ENCODE measurements at regions not wholly inside any gene's neighbourhood (a gene's known extent, or its start where the extent isn't known, plus 50 kb on each side); places are given as distances from the start of the nearest gene placed in this dataset.
"Not testable (repeated sequence)": the region's sequence is repeated elsewhere in the genome, so short reads cannot be mapped to it uniquely, and the experiment has no call there.

GRCh38 chr6:92243315-92243714 is 1176.0 kb downstream of the EPHA7 start:
- Mint-ChIP-seq H3K9me3 (peaks cover 0 to 10% (median 4%) of the 10 kb centered on the region in 9 donors), H3K36me3 (no peaks in the 10 kb centered on the region), H3K4me1 (no peaks in the 10 kb centered on the region), H3K27ac (no peak overlapping the region), H3K27me3 (no peaks in the 10 kb centered on the region), H3K4me3 (no peak overlapping the region)
- POLR2A ChIA-PET, result no interaction called here
- ATAC-seq, result no peak
- no peak for DNase-seq

- Mint-ChIP-seq H3K4me1 (no peaks in the 10 kb centered on the region), H3K27ac (no peak overlapping the region), H3K27me3 (no peaks in the 10 kb centered on the region), H3K36me3 (peaks cover 0 to 4% (median 0%) of the 10 kb centered on the region in 3 donors), H3K4me3 (no peak overlapping the region), H3K9me3 (peaks cover 5 to 24% (median 9%) of the 10 kb centered on the region in 9 donors)
- ATAC-seq (no peak), DNase-seq (no peak)
- POLR2A ChIA-PET, result no interaction called here
Measured at GRCh38 chr6:92231171-92231701, 1188.1 kb downstream of the EPHA7 start.

- DNase-seq, H3K27ac Mint-ChIP-seq, H3K4me3 Mint-ChIP-seq, H3K4me1 Mint-ChIP-seq, POLR2A ChIA-PET, ATAC-seq, H3K27me3 Mint-ChIP-seq, H3K36me3 Mint-ChIP-seq: not testable (repeated sequence)
- peaks cover under 1 to 19% (median 8%) of the 10 kb centered on the region in 9 donors for H3K9me3 Mint-ChIP-seq
Measured at GRCh38 chr6:92219987-92220386, 1199.4 kb downstream of the EPHA7 start.

GRCh38 chr6:92216717-92217116 is 1202.6 kb downstream of the EPHA7 start:
- H3K27me3 Mint-ChIP-seq, result peaks cover 0 to 5% (median 0%) of the 10 kb centered on the region in 5 donors
- ATAC-seq (no peak), DNase-seq (no peak)
- peaks cover 0 to 7% (median 0%) of the 10 kb centered on the region in 3 donors for H3K36me3 Mint-ChIP-seq
- H3K4me1 Mint-ChIP-seq, result no peaks in the 10 kb centered on the region
- H3K27ac Mint-ChIP-seq, result no peak overlapping the region
- POLR2A ChIA-PET, result no interaction called here
- H3K4me3 Mint-ChIP-seq, result no peak overlapping the region
- H3K9me3 Mint-ChIP-seq, result peaks cover 0 to 22% (median 9%) of the 10 kb centered on the region in 9 donors

- POLR2A ChIA-PET, result no interaction called here
- no peaks in the 10 kb centered on the region for H3K27me3 Mint-ChIP-seq
Measured at GRCh38 chr6:92201618-92202017, 1217.7 kb downstream of the EPHA7 start.

GRCh38 chr6:92196325-92196724 is 1223.0 kb downstream of the EPHA7 start:
- Mint-ChIP-seq H3K27ac (peak overlapping the region in 1 of 10 donors; percentile 18), H3K9me3 (peaks cover 0 to 32% (median 9%) of the 10 kb centered on the region in 9 donors), H3K4me1 (no peaks in the 10 kb centered on the region), H3K27me3 (no peaks in the 10 kb centered on the region), H3K4me3 (no peak overlapping the region), H3K36me3 (no peaks in the 10 kb centered on the region)
- POLR2A ChIA-PET, result no interaction called here
- ATAC-seq (no peak), DNase-seq (no peak)

More at GRCh38 chr6:92201618-92202017, 1217.7 kb downstream of the EPHA7 start:
- no peak for DNase-seq
- no peaks in the 10 kb centered on the region for H3K36me3 Mint-ChIP-seq
- no peak overlapping the region for H3K4me3 Mint-ChIP-seq
- peaks cover 0 to 23% (median 7%) of the 10 kb centered on the region in 9 donors for H3K9me3 Mint-ChIP-seq
- no peaks in the 10 kb centered on the region for H3K4me1 Mint-ChIP-seq
- no peak overlapping the region for H3K27ac Mint-ChIP-seq
- no peak for ATAC-seq

GRCh38 chr6:92195796-92196195 is 1223.6 kb downstream of the EPHA7 start:
- H3K27me3 Mint-ChIP-seq, result no peaks in the 10 kb centered on the region
- H3K4me1 Mint-ChIP-seq, result no peaks in the 10 kb centered on the region
- peaks cover 0 to 37% (median 9%) of the 10 kb centered on the region in 9 donors for H3K9me3 Mint-ChIP-seq
- POLR2A ChIA-PET, result no interaction called here
- H3K27ac Mint-ChIP-seq, result no peak overlapping the region
- DNase-seq (no peak), ATAC-seq (no peak)
- no peak overlapping the region for H3K4me3 Mint-ChIP-seq
- no peaks in the 10 kb centered on the region for H3K36me3 Mint-ChIP-seq

- POLR2A ChIA-PET, result no interaction called here
- Mint-ChIP-seq H3K27me3 (no peaks in the 10 kb centered on the region), H3K4me3 (no peak overlapping the region), H3K27ac (no peak overlapping the region), H3K36me3 (no peaks in the 10 kb centered on the region), H3K4me1 (no peaks in the 10 kb centered on the region), H3K9me3 (peaks cover 0 to 33% (median 3%) of the 10 kb centered on the region in 9 donors)
- DNase-seq (no peak), ATAC-seq (no peak)
Measured at GRCh38 chr6:92188016-92188415, 1231.3 kb downstream of the EPHA7 start.

- DNase-seq (no peak), ATAC-seq (no peak)
- no peaks in the 10 kb centered on the region for H3K36me3 Mint-ChIP-seq
- H3K4me3 Mint-ChIP-seq, result no peak overlapping the region
- no peaks in the 10 kb centered on the region for H3K4me1 Mint-ChIP-seq
- POLR2A ChIA-PET, result no interaction called here
- H3K27me3 Mint-ChIP-seq, result no peaks in the 10 kb centered on the region
- no peak overlapping the region for H3K27ac Mint-ChIP-seq
- peaks cover 0 to 9% (median 1%) of the 10 kb centered on the region in 9 donors for H3K9me3 Mint-ChIP-seq
Measured at GRCh38 chr6:92184933-92185332, 1234.4 kb downstream of the EPHA7 start.

GRCh38 chr6:92181347-92181746 is 1238.0 kb downstream of the EPHA7 start:
- POLR2A ChIA-PET, result no interaction called here
- Mint-ChIP-seq H3K27me3 (no peaks in the 10 kb centered on the region), H3K27ac (no peak overlapping the region), H3K4me3 (no peak overlapping the region), H3K36me3 (no peaks in the 10 kb centered on the region), H3K4me1 (no peaks in the 10 kb centered on the region), H3K9me3 (peaks cover 0 to 11% (median 5%) of the 10 kb centered on the region in 9 donors)
- ATAC-seq (no peak), DNase-seq (no peak)

GRCh38 chr6:92180090-92180489 is 1239.3 kb downstream of the EPHA7 start:
- POLR2A ChIA-PET, result no interaction called here
- Mint-ChIP-seq H3K36me3 (no peaks in the 10 kb centered on the region), H3K4me3 (no peak overlapping the region), H3K27ac (no peak overlapping the region), H3K27me3 (no peaks in the 10 kb centered on the region), H3K4me1 (no peaks in the 10 kb centered on the region), H3K9me3 (peaks cover 0 to 17% (median 5%) of the 10 kb centered on the region in 9 donors)
- ATAC-seq, result no peak
- no peak for DNase-seq

- no peaks in the 10 kb centered on the region for H3K4me1 Mint-ChIP-seq
- peaks cover 0 to 17% (median 8%) of the 10 kb centered on the region in 9 donors for H3K9me3 Mint-ChIP-seq
- DNase-seq, result no peak
- POLR2A ChIA-PET, result no interaction called here
- no peaks in the 10 kb centered on the region for H3K27me3 Mint-ChIP-seq
- ATAC-seq, result no peak
- no peaks in the 10 kb centered on the region for H3K36me3 Mint-ChIP-seq
- H3K4me3 Mint-ChIP-seq, result no peak overlapping the region
- no peak overlapping the region for H3K27ac Mint-ChIP-seq
Measured at GRCh38 chr6:92176666-92177065, 1242.7 kb downstream of the EPHA7 start.

- H3K36me3 Mint-ChIP-seq, result no peaks in the 10 kb centered on the region
- POLR2A ChIA-PET, result no interaction called here
Measured at GRCh38 chr6:92174398-92175073, 1244.8 kb downstream of the EPHA7 start.

GRCh38 chr6:92169506-92169905 is 1249.9 kb downstream of the EPHA7 start:
- Mint-ChIP-seq H3K4me3 (no peak overlapping the region), H3K9me3 (peaks cover 0 to 12% (median 4%) of the 10 kb centered on the region in 9 donors), H3K4me1 (no peaks in the 10 kb centered on the region), H3K36me3 (no peaks in the 10 kb centered on the region), H3K27ac (no peak overlapping the region), H3K27me3 (no peaks in the 10 kb centered on the region)
- ATAC-seq, result no peak
- POLR2A ChIA-PET, result no interaction called here
- DNase-seq, result no peak

More at GRCh38 chr6:92174398-92175073, 1244.8 kb downstream of the EPHA7 start:
- ATAC-seq, result no peak
- H3K9me3 Mint-ChIP-seq, result peaks cover 0 to 17% (median 8%) of the 10 kb centered on the region in 9 donors
- H3K27me3 Mint-ChIP-seq, result no peaks in the 10 kb centered on the region
- DNase-seq, result no peak
- H3K27ac Mint-ChIP-seq, result no peak overlapping the region
- no peaks in the 10 kb centered on the region for H3K4me1 Mint-ChIP-seq
- no peak overlapping the region for H3K4me3 Mint-ChIP-seq

Measured in naive thymus-derived CD8-positive, alpha-beta T cell (primary cell).